ENCODE measurements at regions not wholly inside any gene's neighbourhood (a gene's known extent, or its start where the extent isn't known, plus 50 kb on each side); places are given as distances from the start of the nearest gene placed in this dataset.

- in situ Hi-C loops (cut with MboI; ENCODE audit: low sequenced_read_pairs): no loop called here
- dilution Hi-C loops (cut with HindIII; ENCODE audit: low sequenced_read_pairs, unreplicated experiment): no loop called here
- ChIA-PET CTCF (interaction anchor here (0.5 to 1.0 kb wide), 2 partner anchors 11 to 327 kb away, joined by 3 read pairs; no protein-coding TSS in a partner anchor), POLR2A (ENCODE audit: unreplicated experiment) (no interaction called here)
- Histone ChIP-seq H3K18ac (ENCODE audit: low read depth, low read length) (no peak overlapping the region), H3K27ac (ENCODE audit: insufficient read depth, low read length) (no peak overlapping the region), H4K5ac (ENCODE audit: low read depth, low read length) (no peak overlapping the region), H3K9me1 (ENCODE audit: insufficient read depth, low read length) (no peaks in the 10 kb centered on the region), H4K91ac (ENCODE audit: insufficient read depth, low read depth, low read length) (no peak overlapping the region), H3K23ac (ENCODE audit: low read depth, low read length) (no peak overlapping the region), H2AK5ac (ENCODE audit: low read depth, low read length) (no peak overlapping the region), H3K4me1 (ENCODE audit: control insufficient read depth, insufficient read depth, low read length) (no peaks in the 10 kb centered on the region), H2BK20ac (ENCODE audit: low read depth, low read length) (no peak overlapping the region), H3K27me3 (ENCODE audit: control insufficient read depth, insufficient read depth, low read length) (no peaks in the 10 kb centered on the region), H3K4me2 (ENCODE audit: low read depth, low read length) (no peak overlapping the region), H4K20me1 (ENCODE audit: insufficient read depth, low read length) (no peaks in the 10 kb centered on the region), H3K56ac (ENCODE audit: extremely low read depth, insufficient read depth, low read length) (no peak overlapping the region), H3K4me3 (ENCODE audit: insufficient read depth, low read depth, low read length) (no peak overlapping the region), H2BK15ac (ENCODE audit: low read depth, low read length) (no peak overlapping the region), H3K36me3 (ENCODE audit: control insufficient read depth, insufficient read depth, low read length) (no peaks in the 10 kb centered on the region), H3K14ac (replicated peaks; ENCODE audit: low read depth, low read length) (no peak overlapping the region), H2AFZ (replicated peaks; ENCODE audit: low read length, poor library complexity) (no peak overlapping the region), H3K79me1 (ENCODE audit: low read depth in 1 of 2, low read length in 2 of 2) (no peaks in the 10 kb centered on the region), H4K8ac (ENCODE audit: low read depth in 2 of 2, low read length in 2 of 2) (no peak overlapping the region), H2BK120ac (ENCODE audit: low read depth, low read length) (no peak overlapping the region), H2AK9ac (replicated peaks; ENCODE audit: low read depth, low read length, poor library complexity) (no peak overlapping the region), H3K9ac (ENCODE audit: low read depth, low read length) (no peak overlapping the region), H3K9me3 (ENCODE audit: control insufficient read depth, insufficient read depth, low read length) (no peaks in the 10 kb centered on the region), H3K4ac (ENCODE audit: low read depth, low read length) (no peak overlapping the region), H2BK5ac (ENCODE audit: low read depth, low read length, poor library complexity, severe bottlenecking) (no peak overlapping the region)
- intact Hi-C loops (cut with micrococcal nuclease): no loop called here
- no peak for TF ChIP-seq FOS (IDR thresholded peaks at IDR 0.05; ENCODE audit: low read depth, low read length)
- TF ChIP-seq, protein P1, sequence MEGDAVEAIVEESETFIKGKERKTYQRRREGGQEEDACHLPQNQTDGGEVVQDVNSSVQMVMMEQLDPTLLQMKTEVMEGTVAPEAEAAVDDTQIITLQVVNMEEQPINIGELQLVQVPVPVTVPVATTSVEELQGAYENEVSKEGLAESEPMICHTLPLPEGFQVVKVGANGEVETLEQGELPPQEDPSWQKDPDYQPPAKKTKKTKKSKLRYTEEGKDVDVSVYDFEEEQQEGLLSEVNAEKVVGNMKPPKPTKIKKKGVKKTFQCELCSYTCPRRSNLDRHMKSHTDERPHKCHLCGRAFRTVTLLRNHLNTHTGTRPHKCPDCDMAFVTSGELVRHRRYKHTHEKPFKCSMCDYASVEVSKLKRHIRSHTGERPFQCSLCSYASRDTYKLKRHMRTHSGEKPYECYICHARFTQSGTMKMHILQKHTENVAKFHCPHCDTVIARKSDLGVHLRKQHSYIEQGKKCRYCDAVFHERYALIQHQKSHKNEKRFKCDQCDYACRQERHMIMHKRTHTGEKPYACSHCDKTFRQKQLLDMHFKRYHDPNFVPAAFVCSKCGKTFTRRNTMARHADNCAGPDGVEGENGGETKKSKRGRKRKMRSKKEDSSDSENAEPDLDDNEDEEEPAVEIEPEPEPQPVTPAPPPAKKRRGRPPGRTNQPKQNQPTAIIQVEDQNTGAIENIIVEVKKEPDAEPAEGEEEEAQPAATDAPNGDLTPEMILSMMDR (conservative IDR thresholded peaks at IDR 0.05; ENCODE audit: low read depth, low read length): no peak
- no peak for TF ChIP-seq CHD1 (IDR thresholded peaks at IDR 0.05; ENCODE audit: low read depth, low read length)
- no peak for TF ChIP-seq NFE2L2 (IDR thresholded peaks at IDR 0.05; ENCODE audit: low read depth, low read length)
- no peak for TF ChIP-seq RFX5 (IDR thresholded peaks at IDR 0.05; ENCODE audit: low read depth, low read length)
- no peak for TF ChIP-seq MAZ (IDR thresholded peaks at IDR 0.05; ENCODE audit: borderline replicate concordance, low read depth, low read length)
- no peak for TF ChIP-seq MAFK (IDR thresholded peaks at IDR 0.05; ENCODE audit: low read depth, low read length)
- ATAC-seq (ENCODE audit: low read depth) (no peak), DNase-seq (no peak)
- no TSS peak for BruUV-seq (replicated peaks)
- no CpG with 5 or more reads among the region's 1 CpG for WGBS, 2 experiments (ENCODE audit: extremely low coverage in 2 of 2, insufficient read length in 1 of 2)
These were observed 83.1 kb upstream of the GADL1 start for GRCh38 chr3:30977592-30977991.

Data from IMR-90 (cell line).